Stimulated activated CD8-positive, alpha-beta memory T cell treated with anti-CD3 and anti-CD28 coated beads, Interleukin-7, amount 100 ng/mL, for 1 hour (primary cell): ENCODE measurements at regions not wholly inside any gene's neighbourhood (a gene's known extent, or its start where the extent isn't known, plus 50 kb on each side); places are given as distances from the start of the nearest gene placed in this dataset.
"Not testable (repeated sequence)": the region's sequence is repeated elsewhere in the genome, so short reads cannot be mapped to it uniquely, and the experiment has no call there.

Experiments
- DNase-seq, 2 donors: peaks; one replicate each; pipeline ENCODE4 v3.0.0-alpha.2; 2020; ENCODE audit warnings: low read depth in 2 of 2

DNA sequence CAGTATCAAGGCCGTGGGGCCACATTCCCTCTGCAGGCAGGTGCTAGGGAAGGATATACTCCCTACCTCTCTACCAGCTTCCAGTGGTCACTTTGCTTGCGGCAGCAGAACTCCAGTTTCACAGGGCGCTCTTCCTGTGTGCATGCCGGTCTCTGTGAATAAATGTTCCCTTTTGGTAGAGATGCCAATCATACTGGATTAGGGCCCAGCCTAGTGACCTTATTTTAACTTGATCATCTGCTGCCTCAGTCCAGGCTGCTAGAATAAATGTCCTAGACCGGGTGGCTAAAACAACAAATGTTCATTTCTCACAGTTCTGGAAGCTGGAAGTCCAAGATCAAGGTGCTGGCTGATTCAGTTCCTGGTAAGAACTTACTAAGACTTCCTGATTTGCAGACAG, 198.8 kb upstream of the TMEM132C start:
- DNase-seq = no peak

DNA sequence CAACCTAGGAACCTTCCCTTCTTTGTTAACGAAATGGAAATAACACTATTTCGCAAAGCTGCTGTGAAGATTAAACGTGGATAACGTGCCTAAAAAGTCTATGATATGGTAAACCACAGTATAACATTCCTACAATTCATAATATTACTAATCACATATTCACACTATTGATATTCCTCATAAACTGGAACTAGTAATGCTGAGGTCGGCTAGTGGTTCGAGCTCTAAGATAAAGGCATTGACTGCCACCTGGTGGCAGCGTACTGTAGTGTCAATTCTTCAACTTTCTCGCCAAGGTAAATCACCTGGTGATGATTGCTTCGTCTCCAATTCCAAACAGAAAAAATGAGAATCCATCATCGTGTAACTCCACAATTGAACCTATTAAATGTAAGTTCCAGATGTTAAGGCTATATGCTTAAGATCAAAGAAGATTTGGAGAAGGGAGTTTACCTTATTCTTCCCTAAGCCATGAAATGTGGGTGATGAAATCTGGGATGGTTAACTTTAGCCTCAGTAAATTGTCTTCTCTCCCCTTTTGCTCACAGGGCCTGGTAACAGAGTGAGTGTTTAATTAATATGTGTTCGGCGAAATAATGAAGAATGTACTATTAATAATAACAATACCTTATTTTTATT, 197.5 kb upstream of the TMEM132C start:
- DNase-seq = no peak

DNA sequence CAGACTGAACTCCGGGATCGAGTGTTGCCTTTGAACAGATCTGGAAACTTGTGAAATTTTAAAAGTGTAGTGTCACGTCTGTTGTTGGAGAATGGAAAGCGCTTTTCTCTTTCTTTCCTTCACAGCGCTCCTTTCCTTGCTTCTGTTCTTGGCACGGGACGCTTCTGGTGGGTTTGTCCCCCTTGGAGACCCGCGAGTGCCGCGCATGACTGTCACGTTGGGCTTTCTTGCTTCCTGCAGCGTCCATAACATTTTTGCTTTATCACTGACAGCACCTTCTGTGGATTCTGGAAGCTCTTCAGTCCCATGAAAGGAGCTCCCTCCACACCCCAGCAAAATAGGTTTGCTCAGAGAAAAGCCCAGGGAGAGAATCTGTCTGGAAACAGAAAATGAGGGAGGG, 193.0 kb upstream of the TMEM132C start:
- DNase-seq = no peak

DNA sequence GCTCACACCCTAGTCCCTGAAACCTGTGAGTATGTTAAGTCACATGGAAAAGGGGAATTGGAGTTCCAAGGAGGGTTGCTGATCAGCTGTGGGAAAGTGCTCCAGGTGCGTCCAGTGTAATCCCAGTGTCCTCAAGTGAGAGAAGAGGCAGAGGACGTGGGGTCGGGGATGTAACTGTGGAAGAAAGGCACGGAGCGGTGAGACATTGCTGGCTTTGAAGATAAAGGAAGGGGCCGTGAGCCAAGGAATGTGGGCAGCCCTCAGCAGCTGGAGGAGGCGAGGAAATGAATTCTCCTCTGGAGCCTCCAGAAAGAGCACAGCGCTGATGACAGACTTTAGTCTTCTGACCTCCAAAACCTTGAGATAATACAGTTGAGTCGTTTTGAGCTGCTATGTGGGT, 191.6 kb upstream of the TMEM132C start:
- no peak for DNase-seq

GRCh38 chr12:128076188-128076587, 190.8 kb upstream of the TMEM132C start:
- DNase-seq = no peak

- DNase-seq = no peak
Measured at GRCh38 chr12:128077211-128077916, 189.6 kb upstream of the TMEM132C start.

DNA sequence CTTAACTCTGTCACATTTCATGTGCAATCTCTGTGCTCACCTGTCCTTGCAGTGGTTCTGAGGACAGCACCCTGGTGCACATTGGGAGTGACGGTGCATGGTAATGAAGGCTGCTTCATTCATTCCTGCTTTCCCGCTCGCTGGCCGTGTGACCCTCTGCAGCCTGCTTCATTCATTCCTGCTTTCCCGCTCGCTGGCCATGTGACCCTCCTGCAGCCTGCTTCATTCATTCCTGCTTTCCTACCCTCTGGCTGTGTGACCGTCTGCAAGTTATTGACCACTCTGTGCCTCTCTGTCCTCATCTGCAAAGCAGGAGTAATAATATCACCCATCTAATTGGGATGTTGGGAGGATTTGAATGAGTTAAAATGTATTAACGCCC, 189.1 kb upstream of the TMEM132C start:
- DNase-seq = no peak

DNA sequence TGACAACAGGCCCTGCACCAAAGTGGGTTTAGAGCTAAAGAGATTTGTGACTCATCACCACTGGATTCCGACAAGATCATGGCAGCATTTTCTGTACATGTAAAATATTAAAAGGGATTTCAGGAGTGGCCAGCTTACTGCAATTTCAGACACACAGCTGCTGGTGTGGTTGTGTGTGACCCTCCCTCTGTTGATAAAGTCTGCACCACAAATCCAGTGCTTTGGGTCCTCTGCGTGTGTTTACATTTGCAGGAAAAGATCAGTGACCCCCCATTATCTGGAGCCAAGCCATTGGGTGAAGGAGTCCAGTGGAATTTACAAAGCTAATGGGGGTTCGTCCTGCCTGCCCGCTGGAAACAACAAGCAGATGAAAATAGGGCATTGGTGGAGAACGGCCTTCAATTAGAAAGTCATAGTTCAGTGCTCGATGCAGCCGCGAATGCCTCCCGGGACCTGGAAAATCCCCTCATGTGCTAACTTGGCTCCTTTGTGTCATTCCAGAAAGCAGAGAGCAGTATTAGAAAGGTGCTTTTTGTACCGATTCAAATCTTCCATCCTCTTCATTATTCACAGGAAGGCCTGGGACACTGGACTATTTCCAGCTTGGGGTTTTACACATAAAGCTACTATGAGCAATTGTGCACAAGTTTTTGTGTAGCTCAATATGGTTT, 188.5 kb upstream of the TMEM132C start:
- DNase-seq = no peak

GRCh38 chr12:128079446-128079845, 187.5 kb upstream of the TMEM132C start:
- DNase-seq = no peak

DNA sequence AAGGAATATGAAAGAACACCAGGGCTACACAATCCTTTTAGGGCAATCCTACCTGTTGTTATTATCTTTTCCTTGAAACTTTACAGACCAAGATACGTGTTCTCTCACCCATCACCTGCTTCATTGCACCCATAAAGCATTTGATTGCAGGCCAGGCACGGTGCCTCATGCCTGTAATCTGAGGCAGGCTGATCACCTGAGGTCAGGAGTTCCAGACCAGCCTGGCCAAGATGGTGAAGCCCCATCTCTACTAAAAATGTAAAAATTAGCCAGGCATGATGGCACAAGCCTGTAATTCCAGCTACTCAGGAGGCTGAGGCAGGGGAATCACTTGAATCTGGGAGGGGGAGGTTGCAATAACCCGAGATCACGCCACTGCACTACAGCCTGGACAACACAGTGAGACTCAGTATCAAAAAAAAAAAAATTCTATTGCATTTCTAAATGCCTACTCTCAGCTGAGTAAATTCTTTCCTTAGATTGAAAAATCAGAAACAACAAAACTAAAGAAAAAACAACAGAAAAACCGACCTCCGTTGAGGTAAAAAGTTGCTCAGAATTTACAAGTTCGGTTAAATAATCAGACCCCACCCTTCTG, 183.7 kb upstream of the TMEM132C start:
- no peak for DNase-seq

DNA sequence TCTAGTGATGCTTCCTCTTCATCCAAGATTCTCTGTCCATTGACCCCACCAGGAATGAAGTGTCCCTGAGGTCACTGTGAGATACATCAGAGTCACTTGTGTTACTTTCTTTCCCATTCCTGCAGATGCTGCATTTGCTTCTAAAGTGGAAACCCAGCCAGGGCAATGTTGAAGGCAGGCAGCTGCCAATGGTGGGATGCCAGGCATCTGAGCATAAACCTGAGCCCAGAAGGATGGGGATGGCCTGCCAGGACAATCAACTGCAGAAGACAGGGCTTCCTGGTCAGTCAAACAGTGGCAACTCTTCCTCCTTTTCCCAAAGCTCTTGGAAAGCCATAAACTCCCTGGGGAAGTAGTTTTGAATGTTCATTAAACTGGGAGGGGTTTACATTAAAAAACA, 178.0 kb upstream of the TMEM132C start:
- no peak for DNase-seq

DNA sequence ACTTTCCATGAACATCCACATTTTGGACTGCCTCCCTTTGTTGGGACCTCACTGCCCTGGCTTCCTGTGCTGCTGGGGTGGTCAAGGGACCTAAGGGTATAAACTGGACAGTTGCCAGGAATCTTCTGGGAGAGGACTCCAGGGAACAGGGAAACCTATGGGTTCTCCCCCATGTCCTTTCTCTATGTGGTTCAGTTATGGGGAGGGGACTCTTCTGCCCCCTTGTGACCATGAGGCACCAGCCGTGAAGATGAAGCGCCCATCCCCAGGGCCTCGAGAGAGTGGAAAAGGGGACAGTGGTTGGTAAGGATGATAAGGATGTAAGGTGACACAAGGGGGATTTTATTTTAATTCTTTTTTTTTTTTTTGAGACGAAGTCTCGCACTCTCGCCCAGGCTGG, 177.0 kb upstream of the TMEM132C start:
- no peak for DNase-seq

DNA sequence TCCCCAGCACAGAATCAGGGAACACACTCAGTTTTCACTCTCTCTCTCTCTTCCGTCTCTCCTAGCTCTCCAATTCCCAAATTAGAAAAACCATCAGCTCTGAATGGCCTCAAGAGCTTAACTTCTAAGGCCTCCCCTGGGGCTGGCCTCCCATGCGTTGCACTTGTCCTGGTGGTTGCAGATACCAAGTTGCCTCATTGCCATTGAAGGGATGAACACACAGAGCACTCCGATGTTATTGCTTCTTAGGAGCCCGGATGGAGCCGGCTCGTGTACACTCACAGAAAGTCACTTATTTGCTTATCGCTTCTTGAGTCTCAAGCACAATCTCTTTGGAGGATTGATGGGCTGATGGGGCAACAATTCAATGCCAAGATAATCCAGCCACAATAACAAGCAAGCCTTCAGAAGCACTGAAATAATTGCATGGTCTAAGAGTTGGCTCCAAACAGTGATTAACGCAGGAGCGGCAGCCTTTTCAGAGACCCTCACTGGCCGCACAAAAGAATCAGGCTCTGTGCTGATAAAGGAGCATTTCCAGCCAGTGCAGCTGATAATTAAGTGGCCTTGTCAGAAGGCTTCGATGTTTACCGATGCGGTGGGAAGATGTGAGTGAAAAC, 175.8 kb upstream of the TMEM132C start:
- no peak for DNase-seq

DNA sequence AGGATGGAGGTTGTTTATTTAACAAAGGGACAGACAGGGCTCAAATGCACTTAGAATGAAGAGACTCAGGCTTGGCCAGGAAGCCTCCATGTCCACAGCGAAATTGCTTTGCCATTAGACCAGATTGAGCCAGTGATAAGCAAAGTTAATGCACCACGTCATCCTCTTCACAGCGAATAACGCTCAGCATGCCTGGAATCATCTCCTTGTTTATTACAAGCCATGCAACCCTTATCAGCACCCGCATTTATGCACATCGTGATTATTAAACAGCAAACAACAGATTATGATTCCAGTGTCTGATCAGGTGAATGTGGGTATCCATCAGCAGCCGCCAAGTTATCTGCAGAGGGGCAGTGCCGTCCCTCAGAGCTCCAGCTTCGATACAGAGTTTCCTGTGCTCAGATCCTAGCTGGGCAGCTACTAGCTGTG, 175.0 kb upstream of the TMEM132C start:
- no peak for DNase-seq

GRCh38 chr12:128098730-128099129, 168.2 kb upstream of the TMEM132C start:
- DNase-seq = no peak

- DNase-seq = no peak
Measured at GRCh38 chr12:128103152-128103551, 163.8 kb upstream of the TMEM132C start.

GRCh38 chr12:128109236-128109635, 157.7 kb upstream of the TMEM132C start:
- no peak for DNase-seq

GRCh38 chr12:128109636-128110035, 157.3 kb upstream of the TMEM132C start:
- DNase-seq = no peak

DNA sequence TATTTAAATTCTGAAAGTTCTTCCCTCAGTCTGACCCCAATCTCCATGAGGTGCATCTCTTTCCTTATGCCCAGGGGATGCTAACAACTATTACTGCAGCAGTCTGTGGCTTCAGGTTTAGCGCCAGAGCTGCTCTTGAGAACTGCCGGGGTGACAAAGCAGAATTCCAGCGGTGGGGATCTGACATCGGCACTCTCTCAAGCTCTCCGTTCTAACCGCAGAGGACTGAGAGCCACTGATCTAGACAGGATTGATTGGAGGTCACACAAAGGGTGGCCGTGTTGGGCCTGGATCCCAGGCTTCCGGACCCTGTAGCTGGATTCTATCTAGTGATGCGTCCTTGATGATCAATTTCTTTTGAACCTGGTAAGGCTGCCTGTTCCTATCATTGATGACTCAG, 155.6 kb upstream of the TMEM132C start:
- no peak for DNase-seq

DNA sequence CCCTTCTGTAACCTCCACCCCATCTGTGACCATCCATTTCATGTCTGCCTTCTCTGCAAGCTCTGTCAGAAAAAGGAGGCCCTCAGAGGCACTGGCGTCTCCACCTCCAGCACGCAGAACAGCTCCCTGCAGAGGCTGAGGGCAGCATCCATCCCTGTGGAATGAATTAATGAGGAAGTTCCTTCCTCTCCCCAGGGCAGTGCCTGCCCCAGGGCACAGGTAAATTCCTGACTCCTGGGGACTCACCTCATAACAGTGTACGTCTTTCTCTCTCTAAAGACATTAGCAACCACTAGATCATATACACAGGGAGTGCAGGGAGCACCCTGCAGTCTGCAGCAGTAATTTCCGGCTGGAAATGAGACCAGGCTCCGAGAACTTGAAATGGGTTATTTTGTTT, 155.0 kb upstream of the TMEM132C start:
- DNase-seq = no peak

DNA sequence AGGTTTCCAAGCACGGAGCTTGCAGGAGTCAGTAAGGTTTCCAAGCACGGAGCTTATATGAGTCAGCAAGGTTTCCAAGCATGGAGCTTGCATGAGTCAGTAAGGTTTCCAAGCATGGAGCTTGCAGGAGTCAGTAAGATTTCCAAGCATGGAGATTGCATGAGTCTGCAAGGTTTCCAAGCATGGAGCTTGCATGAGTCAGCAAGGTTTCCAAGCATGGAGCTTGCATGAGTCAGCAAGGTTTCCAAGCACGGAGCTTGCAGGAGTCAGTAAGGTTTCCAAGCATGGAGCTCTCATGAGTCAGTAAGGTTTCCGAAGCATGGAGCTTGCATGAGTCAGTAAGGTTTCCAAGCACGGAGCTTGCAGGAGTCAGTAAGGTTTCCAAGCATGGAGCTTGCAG, 153.7 kb upstream of the TMEM132C start:
- DNase-seq = not testable (repeated sequence)

GRCh38 chr12:128114485-128114884, 152.5 kb upstream of the TMEM132C start:
- no peak for DNase-seq
